ENCODE measurements at regions not wholly inside any gene's neighbourhood (a gene's known extent, or its start where the extent isn't known, plus 50 kb on each side); places are given as distances from the start of the nearest gene placed in this dataset.

- no peak for TF ChIP-seq CTCF (IDR thresholded peaks at IDR 0.05)
- no peak for TF ChIP-seq POLR2A (IDR thresholded peaks at IDR 0.05)
These were observed 477.1 kb upstream of the SGCG start for GRCh38 chr13:22703601-22704209.

All from testis (tissue), 2 donors.